Nephron (organoid): ENCODE measurements at regions not wholly inside any gene's neighbourhood (a gene's known extent, or its start where the extent isn't known, plus 50 kb on each side); places are given as distances from the start of the nearest gene placed in this dataset.

ENCODE experiments used
- H3K27ac Mint-ChIP-seq, 3 experiments: 2 replicates each; pipeline ENCODE4 v1.8.0; 2020; ENCODE audit warnings: mixed read lengths in 3 of 3, mild to moderate bottlenecking in 2 of 3, moderate library complexity in 1 of 3
- H3K27me3 Mint-ChIP-seq: 2 replicates; pipeline ENCODE4 v1.8.0; 2021; ENCODE audit warnings: low read depth, mild to moderate bottlenecking, moderate library complexity, mixed read lengths
- H3K36me3 Mint-ChIP-seq: 2 replicates; pipeline ENCODE4 v1.8.0; 2020; ENCODE audit warnings: low read depth, mixed read lengths
- H3K4me1 Mint-ChIP-seq: 2 replicates; pipeline ENCODE4 v1.8.0; 2020; ENCODE audit warnings: mixed read lengths
- H3K4me3 Mint-ChIP-seq, 3 experiments: 2 replicates each; pipeline ENCODE4 v1.8.0; 2020; ENCODE audit warnings: mild to moderate bottlenecking in 3 of 3, mixed read lengths in 3 of 3, moderate library complexity in 2 of 3
- H3K9me3 Mint-ChIP-seq: 2 replicates; pipeline ENCODE4 v1.8.0; 2020; ENCODE audit warnings: mixed read lengths
- CTCF ChIP-seq, 3 experiments: fragments of 200-600 bp; sonication (generic); IDR thresholded peaks; one replicate each; pipeline ENCODE4 v1.5.0; 2021; ENCODE audit warnings: antibody characterized with exemption in 3 of 3; ENCODE audit not compliant: unreplicated experiment in 3 of 3

- H3K36me3 Mint-ChIP-seq = no peaks in the 10 kb centered on the region
- H3K9me3 Mint-ChIP-seq = no peaks in the 10 kb centered on the region
- no peaks in the 10 kb centered on the region for H3K4me1 Mint-ChIP-seq
- no peak overlapping the region for H3K27ac Mint-ChIP-seq
- no peaks in the 10 kb centered on the region for H3K27me3 Mint-ChIP-seq
- TF ChIP-seq CTCF (IDR thresholded peaks at IDR 0.05; ENCODE audit: unreplicated experiment in 3 of 3) = no peak
- no peak overlapping the region for H3K4me3 Mint-ChIP-seq
Measured at GRCh38 chr5:89878140-89879132, 531.1 kb downstream of the CETN3 start.

- H3K27ac Mint-ChIP-seq = no peak overlapping the region
- H3K9me3 Mint-ChIP-seq = no peaks in the 10 kb centered on the region
- H3K4me1 Mint-ChIP-seq = no peaks in the 10 kb centered on the region
- no peak overlapping the region for H3K4me3 Mint-ChIP-seq
- TF ChIP-seq CTCF (IDR thresholded peaks at IDR 0.05; ENCODE audit: unreplicated experiment in 3 of 3) = no peak
- no peaks in the 10 kb centered on the region for H3K27me3 Mint-ChIP-seq
- no peaks in the 10 kb centered on the region for H3K36me3 Mint-ChIP-seq
Measured at GRCh38 chr5:89871906-89872305, 537.6 kb downstream of the CETN3 start.

GRCh38 chr5:89869346-89869745, 540.2 kb downstream of the CETN3 start:
- H3K9me3 Mint-ChIP-seq = no peaks in the 10 kb centered on the region
- H3K4me3 Mint-ChIP-seq = no peak overlapping the region
- TF ChIP-seq CTCF (IDR thresholded peaks at IDR 0.05; ENCODE audit: unreplicated experiment in 3 of 3) = no peak
- H3K4me1 Mint-ChIP-seq = no peaks in the 10 kb centered on the region
- no peaks in the 10 kb centered on the region for H3K27me3 Mint-ChIP-seq
- H3K27ac Mint-ChIP-seq = no peak overlapping the region
- no peaks in the 10 kb centered on the region for H3K36me3 Mint-ChIP-seq

GRCh38 chr5:89866410-89866809, 543.1 kb downstream of the CETN3 start:
- Mint-ChIP-seq H3K4me3 (no peak overlapping the region), H3K9me3 (no peaks in the 10 kb centered on the region), H3K27me3 (no peaks in the 10 kb centered on the region), H3K27ac (no peak overlapping the region), H3K36me3 (no peaks in the 10 kb centered on the region), H3K4me1 (no peaks in the 10 kb centered on the region)
- no peak for TF ChIP-seq CTCF (IDR thresholded peaks at IDR 0.05; ENCODE audit: unreplicated experiment in 3 of 3)

- Mint-ChIP-seq H3K27me3 (no peaks in the 10 kb centered on the region), H3K36me3 (no peaks in the 10 kb centered on the region), H3K27ac (no peak overlapping the region), H3K4me3 (no peak overlapping the region), H3K9me3 (peaks cover 1% of the 10 kb centered on the region), H3K4me1 (no peaks in the 10 kb centered on the region)
- no peak for TF ChIP-seq CTCF (IDR thresholded peaks at IDR 0.05; ENCODE audit: unreplicated experiment in 3 of 3)
Measured at GRCh38 chr5:89864941-89865340, 544.6 kb downstream of the CETN3 start.

GRCh38 chr5:89857790-89858189, 551.8 kb downstream of the CETN3 start:
- H3K36me3 Mint-ChIP-seq = no peaks in the 10 kb centered on the region
- no peak overlapping the region for H3K27ac Mint-ChIP-seq
- TF ChIP-seq CTCF (IDR thresholded peaks at IDR 0.05; ENCODE audit: unreplicated experiment in 3 of 3) = no peak
- H3K27me3 Mint-ChIP-seq = peaks cover 4% of the 10 kb centered on the region
- peaks cover 10% of the 10 kb centered on the region for H3K9me3 Mint-ChIP-seq
- H3K4me1 Mint-ChIP-seq = peaks cover 5% of the 10 kb centered on the region
- H3K4me3 Mint-ChIP-seq = no peak overlapping the region
